ENCODE measurements at regions not wholly inside any gene's neighbourhood (a gene's known extent, or its start where the extent isn't known, plus 50 kb on each side); places are given as distances from the start of the nearest gene placed in this dataset.

GRCh38 chr1:2913091-2913490 lies 108.2 kb upstream of the ACTRT2 start:
- no peak for DNase-seq (ENCODE audit: low read depth in 2 of 2)
- no peak overlapping the region for H3K4me3 ChIP-seq (replicated peaks in 1 of 2; ENCODE audit: low read depth in 2 of 2, low read length in 2 of 2)
- no peak for TF ChIP-seq CTCF (IDR thresholded peaks at IDR 0.05; ENCODE audit: low read depth, low read length)

GRCh38 chr1:2914702-2915101 lies 106.6 kb upstream of the ACTRT2 start:
- no peak for TF ChIP-seq CTCF (IDR thresholded peaks at IDR 0.05; ENCODE audit: low read depth, low read length)
- H3K4me3 ChIP-seq (replicated peaks in 1 of 2; ENCODE audit: low read depth in 2 of 2, low read length in 2 of 2): no peak overlapping the region
- DNase-seq (ENCODE audit: low read depth in 2 of 2): no peak

GRCh38 chr1:2916153-2916552 lies 105.1 kb upstream of the ACTRT2 start:
- no peak for TF ChIP-seq CTCF (IDR thresholded peaks at IDR 0.05; ENCODE audit: low read depth, low read length)
- H3K4me3 ChIP-seq (replicated peaks in 1 of 2; ENCODE audit: low read depth in 2 of 2, low read length in 2 of 2): no peak overlapping the region
- no peak for DNase-seq (ENCODE audit: low read depth in 2 of 2)

- no peak overlapping the region for H3K4me3 ChIP-seq (replicated peaks in 1 of 2; ENCODE audit: low read depth in 2 of 2, low read length in 2 of 2)
- no peak for TF ChIP-seq CTCF (IDR thresholded peaks at IDR 0.05; ENCODE audit: low read depth, low read length)
- DNase-seq (ENCODE audit: low read depth in 2 of 2): no peak
These were observed 104.6 kb upstream of the ACTRT2 start for GRCh38 chr1:2916706-2917105.

GRCh38 chr1:2917284-2917683 lies 104.0 kb upstream of the ACTRT2 start:
- no peak for TF ChIP-seq CTCF (IDR thresholded peaks at IDR 0.05; ENCODE audit: low read depth, low read length)
- no peak overlapping the region for H3K4me3 ChIP-seq (replicated peaks in 1 of 2; ENCODE audit: low read depth in 2 of 2, low read length in 2 of 2)
- no peak for DNase-seq (ENCODE audit: low read depth in 2 of 2)

- no peak overlapping the region for H3K4me3 ChIP-seq (replicated peaks in 1 of 2; ENCODE audit: low read depth in 2 of 2, low read length in 2 of 2)
- no peak for DNase-seq (ENCODE audit: low read depth in 2 of 2)
- no peak for TF ChIP-seq CTCF (IDR thresholded peaks at IDR 0.05; ENCODE audit: low read depth, low read length)
These were observed 102.8 kb upstream of the ACTRT2 start for GRCh38 chr1:2918441-2918840.

GRCh38 chr1:2919841-2920240 lies 101.4 kb upstream of the ACTRT2 start:
- no peak for TF ChIP-seq CTCF (IDR thresholded peaks at IDR 0.05; ENCODE audit: low read depth, low read length)
- no peak for DNase-seq (ENCODE audit: low read depth in 2 of 2)
- no peak overlapping the region for H3K4me3 ChIP-seq (replicated peaks in 1 of 2; ENCODE audit: low read depth in 2 of 2, low read length in 2 of 2)

Data from cardiac fibroblast (primary cell).